GM18870 (cell line): ENCODE measurements at regions not wholly inside any gene's neighbourhood (a gene's known extent, or its start where the extent isn't known, plus 50 kb on each side); places are given as distances from the start of the nearest gene placed in this dataset.
"Not testable (repeated sequence)": the region's sequence is repeated elsewhere in the genome, so short reads cannot be mapped to it uniquely, and the experiment has no call there.

ENCODE experiments used
- ATAC-seq: cut with Tn5 transposase; IDR thresholded peaks from one replicate; pipeline ENCODE4 v1.9.1; 2021; ENCODE audit warnings: moderate library complexity; ENCODE audit not compliant: unreplicated experiment

DNA sequence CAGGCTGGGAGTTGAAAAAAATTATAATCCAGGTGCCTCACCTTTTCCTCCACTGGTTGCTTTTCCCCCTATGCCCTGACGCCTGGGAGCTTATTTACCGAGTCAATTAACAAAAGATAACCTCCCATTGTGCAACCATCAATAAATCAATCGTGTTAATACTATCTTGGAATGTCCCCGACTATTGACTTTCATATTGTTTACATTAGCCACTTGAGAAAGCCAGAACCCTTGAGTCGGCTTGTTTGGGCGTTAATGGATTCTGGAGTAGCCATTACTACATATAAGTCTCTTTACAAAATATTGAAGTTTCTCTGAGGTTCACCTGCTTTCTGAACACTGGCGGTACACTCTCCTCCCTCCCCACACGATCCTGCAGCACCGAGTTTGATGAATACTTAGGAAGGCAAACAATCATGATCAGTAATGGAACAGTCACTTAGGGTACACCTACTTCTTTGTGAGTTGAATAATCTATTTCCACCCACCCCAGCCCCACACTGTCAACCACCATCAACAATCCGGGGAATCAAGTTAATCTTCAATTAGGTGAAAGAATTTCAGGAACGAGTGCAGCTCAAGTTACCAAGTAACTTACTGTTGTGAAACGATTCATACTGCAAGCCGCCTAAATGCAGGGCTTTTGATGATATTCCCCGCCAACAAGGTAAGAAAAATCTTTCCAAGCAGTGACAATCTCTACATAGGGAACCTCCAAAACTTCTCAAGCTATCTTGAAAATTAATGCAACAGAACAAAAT is 159.3 kb upstream of the NR2F2 start:
- ATAC-seq: no peak

DNA sequence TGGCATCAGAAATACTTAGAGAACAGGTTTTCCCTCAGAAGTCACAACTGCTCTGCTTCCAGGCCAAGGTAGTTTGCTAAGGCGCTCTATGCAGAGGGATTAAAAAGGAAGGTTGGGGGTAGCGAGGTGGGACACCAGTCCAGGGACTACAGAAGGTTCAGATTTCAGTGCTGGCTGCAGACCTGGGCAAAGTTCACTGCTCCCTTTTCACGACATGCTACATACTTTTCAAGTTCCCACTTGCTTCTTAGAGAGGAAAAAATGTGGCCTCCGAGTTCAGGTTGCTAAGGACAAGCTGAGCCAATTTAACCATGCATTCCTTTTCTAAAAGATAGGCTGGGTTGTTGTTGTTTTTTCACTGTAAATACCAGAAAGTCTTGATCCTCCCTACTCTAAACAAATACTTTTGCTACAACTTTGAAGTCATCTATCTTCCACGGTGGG is 158.6 kb upstream of the NR2F2 start:
- ATAC-seq: no peak

DNA sequence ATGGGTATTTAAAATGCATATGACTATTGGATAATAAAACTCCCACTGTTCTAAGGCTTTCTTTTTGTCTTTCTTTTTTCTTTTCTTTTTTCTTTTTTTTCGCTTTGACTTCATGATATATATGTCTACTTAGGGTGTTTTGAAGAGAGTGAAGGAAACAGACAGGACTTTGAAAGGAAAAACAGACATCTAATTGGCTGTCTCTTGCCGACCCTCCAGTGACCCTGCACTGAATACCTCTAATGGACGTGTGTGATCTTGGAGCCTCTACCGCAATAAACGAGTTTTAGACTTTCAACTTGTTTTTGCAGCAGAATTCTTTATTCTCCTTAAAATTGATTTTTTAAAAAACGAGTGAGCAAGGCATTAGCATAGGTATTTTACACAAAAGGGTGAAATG is 158.1 kb upstream of the NR2F2 start:
- no peak for ATAC-seq

GRCh38 chr15:96176831-96177230 is 153.7 kb upstream of the NR2F2 start:
- ATAC-seq: no peak

- no peak for ATAC-seq
These were observed 153.2 kb upstream of the NR2F2 start for GRCh38 chr15:96177279-96177678.

DNA sequence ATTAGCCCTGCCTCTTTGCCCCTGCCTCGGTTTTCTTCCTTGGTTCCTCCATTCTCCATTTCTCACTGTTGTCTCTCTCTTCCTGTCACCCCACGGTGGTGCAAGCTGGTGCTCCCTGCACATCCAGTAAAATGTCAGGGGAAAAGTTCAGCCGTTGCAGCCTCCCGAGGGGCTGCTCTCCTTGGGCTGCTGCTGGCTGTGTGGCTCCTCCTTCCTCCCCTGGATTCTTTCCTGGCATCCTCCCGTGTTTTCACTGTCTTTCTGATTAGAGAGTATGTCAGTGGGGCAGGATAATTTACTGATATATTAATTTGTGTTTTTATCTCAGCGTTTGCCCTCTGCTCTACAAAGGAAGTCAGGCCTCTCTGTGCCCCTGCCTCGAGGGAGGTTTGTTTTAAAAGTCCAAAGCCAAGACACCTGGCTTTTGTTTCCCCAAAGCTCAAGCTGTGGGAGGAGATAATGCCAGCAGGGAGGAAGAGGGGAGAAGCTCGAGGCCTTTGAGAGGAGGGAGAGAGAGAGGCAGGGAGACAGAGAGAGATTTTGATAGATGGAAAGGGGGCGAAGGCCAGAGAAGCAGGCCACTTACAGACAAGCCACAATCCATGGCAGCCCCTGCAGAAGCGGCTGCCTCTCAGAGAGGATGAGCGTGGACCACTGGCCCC is 150.3 kb upstream of the NR2F2 start:
- ATAC-seq: no peak

- no peak for ATAC-seq
These were observed 149.3 kb upstream of the NR2F2 start for GRCh38 chr15:96181217-96181616.

DNA sequence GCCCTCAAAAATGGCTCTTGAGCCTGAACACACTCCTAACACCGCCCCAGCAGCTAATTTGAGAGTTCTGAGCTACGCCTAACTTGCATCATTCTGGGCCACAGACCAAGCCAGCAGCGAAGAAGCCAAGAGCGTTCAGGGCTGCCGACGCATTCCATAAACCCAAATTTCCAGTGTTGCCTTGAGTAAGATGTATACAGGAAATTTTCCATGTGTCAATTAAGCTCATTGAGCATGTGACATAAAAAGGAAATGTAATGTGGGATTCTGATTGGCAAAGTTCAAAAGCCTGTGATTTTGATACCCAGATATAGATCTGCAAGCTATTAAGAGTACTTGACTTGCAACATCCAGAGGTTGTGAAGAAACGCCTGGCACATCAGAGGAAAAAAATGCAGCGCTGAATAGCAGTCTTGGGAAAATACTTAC is 148.6 kb upstream of the NR2F2 start:
- no peak for ATAC-seq

DNA sequence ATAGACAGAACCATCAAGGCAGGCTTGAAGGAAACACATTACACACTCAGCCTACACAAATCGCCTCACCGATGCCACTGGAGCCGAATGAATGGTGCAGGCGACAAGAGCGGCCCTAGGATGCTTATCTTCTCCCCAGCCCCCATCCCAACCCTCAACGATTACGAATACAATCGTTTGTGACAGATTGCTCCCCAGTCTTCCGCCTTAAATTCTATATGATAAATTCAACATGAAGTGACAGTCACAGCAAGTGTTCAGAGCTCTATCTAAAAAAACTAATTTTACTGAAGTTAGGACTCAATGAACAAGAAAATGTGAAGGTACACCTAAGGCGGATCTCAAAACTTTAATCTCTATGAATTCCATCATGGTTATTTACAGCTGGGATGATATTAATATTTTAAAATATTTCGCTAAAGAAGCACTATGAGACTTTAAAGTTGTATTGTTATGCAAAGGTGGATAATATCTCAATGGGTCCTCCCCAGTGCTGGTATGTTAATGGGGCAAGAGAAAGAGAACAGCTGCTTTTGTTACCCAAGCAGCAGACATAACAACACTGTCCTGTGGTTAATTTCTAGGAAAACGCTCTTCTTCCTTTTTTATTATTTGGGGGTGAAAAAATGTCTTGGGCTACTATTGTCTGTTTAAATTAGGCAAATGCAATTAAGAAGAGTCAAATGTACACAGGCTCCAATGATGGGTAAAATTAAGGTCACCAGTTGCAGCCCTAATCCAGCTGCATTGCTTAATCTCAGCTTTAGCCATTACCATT is 147.6 kb upstream of the NR2F2 start:
- ATAC-seq: no peak

- no peak for ATAC-seq
These were observed 147.0 kb upstream of the NR2F2 start for GRCh38 chr15:96183514-96183850.

GRCh38 chr15:96183867-96184266 is 146.6 kb upstream of the NR2F2 start:
- ATAC-seq: no peak

DNA sequence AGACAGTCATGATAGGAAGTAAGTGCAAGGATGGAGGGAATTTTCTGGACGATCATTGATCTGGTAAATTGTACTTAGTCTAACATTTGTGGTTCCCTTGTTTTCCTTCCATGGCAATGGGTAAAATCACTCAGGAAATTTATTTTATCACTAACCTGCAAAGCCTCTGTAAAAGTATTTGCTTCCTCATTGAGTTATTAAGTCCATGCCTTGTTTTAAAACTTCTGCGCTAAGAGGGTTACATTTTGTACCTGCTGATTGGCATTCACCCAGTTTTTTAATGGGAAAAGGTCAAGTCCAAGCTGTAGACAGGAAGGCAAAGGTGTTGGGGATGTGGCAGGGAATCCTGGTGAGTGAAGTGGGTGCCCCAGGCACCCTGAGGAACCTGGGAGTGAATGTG is 146.2 kb upstream of the NR2F2 start:
- no peak for ATAC-seq

DNA sequence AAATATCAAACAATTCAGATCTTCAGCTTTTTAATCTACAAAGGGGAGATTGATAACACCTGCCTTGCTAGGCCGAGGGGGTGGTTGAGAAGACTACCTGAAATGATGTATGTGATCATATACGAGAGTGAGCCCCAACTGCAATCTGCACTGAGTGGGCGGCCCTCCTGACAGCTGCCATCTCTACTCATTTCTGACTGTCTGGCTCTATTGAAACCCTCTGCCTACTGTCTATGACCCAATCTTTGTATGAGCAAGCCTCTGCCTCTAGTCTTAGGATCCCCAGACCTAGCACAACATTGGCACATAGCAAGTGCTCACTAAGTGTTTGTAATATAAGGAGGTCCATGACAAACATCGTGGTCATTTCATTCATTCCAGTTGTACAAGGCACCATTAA is 144.4 kb upstream of the NR2F2 start:
- no peak for ATAC-seq

GRCh38 chr15:96187341-96188305 is 142.9 kb upstream of the NR2F2 start:
- no peak for ATAC-seq

DNA sequence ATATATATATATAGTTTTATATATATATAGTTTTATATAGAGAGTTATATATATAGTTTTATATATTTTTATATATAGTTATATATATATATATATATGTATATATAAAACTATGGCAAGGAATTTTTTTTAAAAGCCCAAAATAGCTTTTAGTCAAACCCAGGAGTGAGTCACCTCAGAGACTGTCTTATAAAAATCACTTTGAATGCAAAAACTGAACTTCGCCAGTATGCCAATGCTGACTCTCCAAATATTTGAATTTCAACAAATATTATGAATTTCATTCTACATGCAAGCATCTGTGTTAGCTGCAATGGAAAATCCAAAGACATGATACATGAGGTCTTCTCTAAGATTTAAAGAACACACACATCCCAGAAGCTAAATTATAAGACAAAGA is 132.8 kb upstream of the NR2F2 start:
- ATAC-seq: no peak

- no peak for ATAC-seq
These were observed 131.4 kb upstream of the NR2F2 start for GRCh38 chr15:96199111-96199510.

DNA sequence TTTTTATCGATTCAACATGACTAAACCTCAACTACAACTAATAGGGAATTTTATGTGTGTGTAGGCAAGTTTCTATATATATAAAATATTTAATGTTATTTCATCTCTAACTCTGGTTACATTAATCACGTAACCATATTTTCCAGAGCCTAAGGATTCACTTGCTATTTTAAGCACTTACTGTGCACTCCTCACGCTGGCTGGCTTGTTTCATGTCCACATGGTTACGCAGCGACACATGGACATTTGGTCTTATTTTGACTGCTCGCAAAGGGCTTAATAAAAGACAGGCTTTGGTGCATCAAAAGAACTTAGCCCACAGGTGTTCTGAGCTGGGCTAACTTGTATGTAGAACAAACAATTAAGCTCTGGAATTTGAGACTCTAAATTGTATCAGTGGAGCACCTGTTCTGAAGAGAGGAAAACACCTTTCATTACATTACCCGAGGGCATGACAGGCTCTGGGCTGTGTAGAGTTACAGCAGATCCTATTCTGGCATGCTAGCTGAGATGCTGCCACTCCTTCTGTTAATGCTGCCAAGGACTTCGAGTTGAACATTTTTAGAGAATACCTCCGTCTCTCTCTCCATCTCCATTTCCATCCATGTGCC is 130.0 kb upstream of the NR2F2 start:
- ATAC-seq: no peak

GRCh38 chr15:96201696-96202095 is 128.8 kb upstream of the NR2F2 start:
- no peak for ATAC-seq

DNA sequence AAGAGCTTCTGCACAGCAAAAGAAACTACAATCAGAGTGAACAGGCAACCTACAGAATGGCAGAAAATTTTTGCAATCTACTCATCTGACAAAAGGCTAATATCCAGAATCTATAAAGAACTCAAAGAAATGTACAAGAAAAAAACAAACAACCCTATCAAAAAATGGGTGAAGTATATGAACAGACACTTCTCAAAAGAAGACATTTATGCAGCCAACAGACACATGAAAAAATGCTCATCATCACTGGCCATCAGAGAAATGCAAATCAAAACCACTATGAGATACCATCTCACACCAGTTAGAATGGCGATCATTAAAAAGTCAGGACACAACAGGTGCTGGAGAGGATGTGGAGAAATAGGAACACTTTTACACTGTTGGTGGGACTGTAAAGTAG is 124.9 kb upstream of the NR2F2 start:
- ATAC-seq: not testable (repeated sequence)

DNA sequence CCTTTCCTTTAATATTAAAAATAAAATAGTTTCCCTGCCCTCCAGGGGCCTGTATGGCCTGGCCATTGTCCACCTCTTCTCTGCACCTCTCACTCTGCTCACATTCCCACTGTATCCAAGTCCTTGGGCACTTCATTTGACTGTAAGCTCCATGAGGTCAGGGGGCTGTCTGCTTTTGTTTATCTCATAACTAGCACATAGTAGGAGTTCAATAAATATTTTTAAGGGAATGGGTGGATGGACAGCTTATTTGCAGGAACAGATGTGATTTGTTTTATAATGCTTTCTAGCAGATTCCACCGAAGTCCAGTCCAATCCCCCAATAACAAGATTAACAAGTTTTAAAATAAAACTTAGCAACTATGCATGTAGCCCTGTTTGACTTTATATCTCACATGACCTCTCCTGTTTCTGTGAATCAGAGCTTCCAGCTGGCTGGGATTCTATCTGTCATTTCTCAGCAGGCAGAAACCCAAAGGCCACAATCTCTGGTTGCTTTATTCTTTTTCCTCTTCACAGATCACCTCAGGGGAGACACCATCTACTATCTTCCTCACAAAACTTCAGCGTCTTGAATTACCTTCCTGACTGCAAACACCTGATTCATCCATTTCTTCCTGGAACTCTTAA is 123.0 kb upstream of the NR2F2 start:
- no peak for ATAC-seq
